HCT116 (cell line): ENCODE measurements at regions not wholly inside any gene's neighbourhood (a gene's known extent, or its start where the extent isn't known, plus 50 kb on each side); places are given as distances from the start of the nearest gene placed in this dataset.

Experiments
- ATAC-seq: fragments of 200-7000 bp; cut with Tn5 transposase; 2 replicates; pipeline ENCODE4 v1.9.1; 2020; ENCODE audit warnings: mild to moderate bottlenecking, moderate library complexity
- BruUV-seq: library from RNA; stranded (reverse); fragments of 400-500 nt; replicated peaks from 2 replicates; lab custom pipeline; 2021; lab: Mats Ljungman, UMichigan
- CTCF ChIA-PET: fragments of 300-600 bp; sonication (Branson Sonifier 250); formaldehyde crosslinking; loops from one replicate; lab custom pipeline; 2021; ENCODE audit warnings: antibody characterized with exemption; lab: Charles Lee
- POLR2A ChIA-PET: fragments of 300-600, 350-600 bp; sonication (Branson Sonifier 250); formaldehyde crosslinking; loops from one replicate; lab custom pipeline; 2021; ENCODE audit warnings: antibody characterized with exemption; lab: Charles Lee
- RAD21 ChIA-PET, 2 experiments: fragments of 300-600 bp; sonication (Branson Sonifier 250); formaldehyde crosslinking; loops; one replicate each; lab custom pipeline; 2023; ENCODE audit warnings: low total read pairs in 2 of 2; ENCODE audit not compliant: uncharacterized antibody in 2 of 2, unreplicated experiment in 2 of 2, low non-redundant PET in 1 of 2; lab: Charles Lee
- DNase-seq: peaks from one replicate; pipeline ENCODE4 v3.0.0-alpha.2; 2010; ENCODE audit warnings: low read depth, low spot score
- H2AFZ ChIP-seq: fragments of 200-600 bp; shearing (Covaris generic), sonication (generic); 2 replicates; pipeline ENCODE4 v1.6.1; 2017; ENCODE audit warnings: low read depth, mixed run types, mixed read lengths, antibody characterized with exemption, low read length; ENCODE audit not compliant: poor library complexity, severe bottlenecking
- H3K27ac ChIP-seq: 2 replicates; pipeline ENCODE4 v1.5.1; 2012; ENCODE audit warnings: low read depth, low read length
- H3K27me3 ChIP-seq: fragments of 200-600 bp; sonication (generic); 2 replicates; pipeline ENCODE4 v1.6.1; 2016; ENCODE audit warnings: mixed run types, low read length, mixed read lengths; ENCODE audit not compliant: insufficient read depth
- H3K36me3 ChIP-seq, 2 experiments: fragments of 200-500 bp in 1 of 2; fragments of 200-600 bp in 1 of 2; sonication (Bioruptor generic) in 1 of 2; sonication (generic) in 1 of 2; 2 replicates each; pipeline versions ENCODE4 v1.5.1 to v1.6.1; 2014 to 2016; ENCODE audit warnings: low read length in 2 of 2, inconsistent platforms in 1 of 2, mixed read lengths in 1 of 2, mixed run types in 1 of 2; ENCODE audit not compliant: insufficient read depth in 2 of 2, control insufficient read depth in 1 of 2
- H3K4me1 ChIP-seq, 2 experiments: fragments of 200-600 bp in 1 of 2; sonication (generic) in 1 of 2; 2 replicates each; pipeline versions ENCODE4 v1.5.1 to v1.6.1; 2012 to 2017; ENCODE audit warnings: low read length in 2 of 2, inconsistent platforms in 1 of 2, mild to moderate bottlenecking in 1 of 2, mixed read lengths in 1 of 2, mixed run types in 1 of 2, moderate library complexity in 1 of 2; ENCODE audit not compliant: insufficient read depth in 2 of 2, control insufficient read depth in 1 of 2
- H3K4me2 ChIP-seq: fragments of 200-600 bp; sonication (generic); 2 replicates; pipeline ENCODE4 v1.6.1; 2017; ENCODE audit warnings: mixed run types, low read length, mixed read lengths
- H3K4me3 ChIP-seq, 2 experiments: fragments of 200-600 bp in 1 of 2; sonication (generic) in 1 of 2; replicated peaks in 1 of 2; 2 replicates each; pipeline ENCODE4 v1.5.1; 2011 to 2016; ENCODE audit warnings: low read length in 2 of 2, control low read depth in 1 of 2, low read depth in 1 of 2, mild to moderate bottlenecking in 1 of 2, mixed read lengths in 1 of 2, mixed run types in 1 of 2
- H3K79me2 ChIP-seq: fragments of 200-600 bp; sonication (generic); 2 replicates; pipeline ENCODE4 v1.6.1; 2017; ENCODE audit warnings: mild to moderate bottlenecking, mixed run types, low read length, moderate library complexity, mixed read lengths; ENCODE audit not compliant: insufficient read depth
- H3K9ac ChIP-seq: fragments of 200-600 bp; sonication (generic); 2 replicates; pipeline ENCODE4 v1.6.1; 2016; ENCODE audit warnings: low read length, mixed read lengths
- H3K9me2 ChIP-seq: fragments of 200-600 bp; sonication (generic), shearing (Covaris generic); 2 replicates; pipeline ENCODE4 v1.6.1; 2017; ENCODE audit warnings: mixed run types, mild to moderate bottlenecking, moderate library complexity; ENCODE audit not compliant: insufficient read depth
- H3K9me3 ChIP-seq, 2 experiments: fragments of 200-500 bp in 1 of 2; fragments of 200-600 bp in 1 of 2; sonication (Bioruptor generic) in 1 of 2; sonication (generic) in 1 of 2; 2 replicates each; pipeline ENCODE4 v1.6.1; 2014 to 2017; ENCODE audit warnings: low read length in 2 of 2, mixed read lengths in 2 of 2, inconsistent platforms in 1 of 2, low read depth in 1 of 2, mild to moderate bottlenecking in 1 of 2, mixed run types in 1 of 2, moderate library complexity in 1 of 2; ENCODE audit not compliant: control insufficient read depth in 1 of 2, insufficient read depth in 1 of 2
- H4K20me1 ChIP-seq: fragments of 200-600 bp; sonication (generic), shearing (Covaris generic); 2 replicates; pipeline ENCODE4 v1.6.1; 2017; ENCODE audit warnings: mixed run types, mild to moderate bottlenecking, moderate library complexity; ENCODE audit not compliant: insufficient read depth
- CBX3 ChIP-seq: IDR thresholded peaks from 2 replicates; pipeline ENCODE4 v1.6.1; 2012; ENCODE audit warnings: low read depth
- ELF1 ChIP-seq: IDR thresholded peaks from 2 replicates; pipeline ENCODE4 v1.6.1; 2012; ENCODE audit warnings: low read depth, borderline replicate concordance
- EZH2 ChIP-seq: fragments of 200-600 bp; sonication (generic); IDR thresholded peaks from 2 replicates; pipeline ENCODE4 v1.6.1; 2017; ENCODE audit warnings: antibody characterized with exemption, mixed run types
- EZH2phosphoT487 ChIP-seq: fragments of 200-600 bp; IDR thresholded peaks from 2 replicates; pipeline ENCODE4 v1.6.1; 2018; ENCODE audit warnings: antibody characterized with exemption, borderline replicate concordance
- FOSL1 ChIP-seq: IDR thresholded peaks from 2 replicates; pipeline ENCODE4 v1.6.1; 2012; ENCODE audit warnings: low read depth
- JUND ChIP-seq: IDR thresholded peaks from 2 replicates; pipeline ENCODE4 v1.6.1; 2012
- POLR2A ChIP-seq: IDR thresholded peaks from 2 replicates; pipeline ENCODE4 v1.7.0; 2011; ENCODE audit warnings: borderline replicate concordance; ENCODE audit not compliant: insufficient read depth, insufficient read length; ENCODE audit errors: extremely low read depth
- SRF ChIP-seq: IDR thresholded peaks from 2 replicates; pipeline ENCODE4 v1.6.1; 2012; ENCODE audit warnings: low read depth
- TCF7L2 ChIP-seq: IDR thresholded peaks from 2 replicates; pipeline ENCODE4 v1.7.0; 2011; ENCODE audit warnings: borderline replicate concordance, inconsistent platforms; ENCODE audit not compliant: insufficient read depth, insufficient read length; ENCODE audit errors: extremely low read depth
- ZFX ChIP-seq: fragments of 450-650 bp; IDR thresholded peaks from 2 replicates; pipeline ENCODE4 v1.6.1; 2017
- ZNF274 ChIP-seq: fragments of 200-500 bp; sonication (Bioruptor generic); IDR thresholded peaks from 2 replicates; pipeline ENCODE4 v1.6.1; 2014; ENCODE audit warnings: mild to moderate bottlenecking, low read depth, low read length, inconsistent platforms
- intact Hi-C: fragments of 100-400 bp; cut with micrococcal nuclease; formaldehyde crosslinking; loops from 2 replicates; pipeline ENCODE4 v1.10.0; 2022
- TF ChIP-seq, protein P1 (sequence below): IDR thresholded peaks from 2 replicates; pipeline ENCODE4 v1.6.1; 2012
- TF ChIP-seq, protein P2 (sequence below): IDR thresholded peaks from 2 replicates; pipeline ENCODE4 v1.6.1; 2011; ENCODE audit warnings: mild to moderate bottlenecking, low read length, moderate library complexity; ENCODE audit not compliant: insufficient replicate concordance; ENCODE audit errors: extremely low read depth

DNA sequence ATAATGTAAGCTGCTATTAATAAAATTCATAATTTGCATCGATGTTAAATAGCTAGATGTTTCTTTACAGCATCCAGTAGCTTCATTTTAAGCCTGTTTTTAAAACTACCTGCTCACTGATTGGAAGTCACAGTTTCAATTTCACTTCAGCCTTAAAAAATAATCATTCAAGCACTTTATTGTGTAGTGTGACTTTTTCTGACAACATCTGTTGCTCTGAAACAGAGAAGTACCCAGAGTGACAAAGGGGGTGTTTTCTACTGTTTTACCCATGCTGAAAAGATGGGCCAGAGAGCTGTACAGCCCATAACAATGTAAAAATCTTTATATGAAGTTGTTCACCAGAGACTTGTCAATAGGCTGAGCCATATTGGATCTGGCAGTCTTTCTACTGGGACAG lies 437.2 kb downstream of the MDFIC start:
- Histone ChIP-seq H3K4me3 (no peak overlapping the region), H4K20me1 (no peaks in the 10 kb centered on the region), H2AFZ (no peak overlapping the region), H3K27ac (no peak overlapping the region), H3K36me3 (no peaks in the 10 kb centered on the region), H3K4me2 (no peak overlapping the region), H3K4me1 (no peaks in the 10 kb centered on the region), H3K27me3 (no peaks in the 10 kb centered on the region), H3K9me3 (no peaks in the 10 kb centered on the region), H3K9ac (no peak overlapping the region), H3K79me2 (no peaks in the 10 kb centered on the region), H3K9me2 (no peaks in the 10 kb centered on the region; the same call in 1 of the 2 replicates)
- ATAC-seq, result no peak
- POLR2A ChIA-PET, result no interaction called here
- RAD21 ChIA-PET, result no interaction called here
- TF ChIP-seq FOSL1, result no peak
- TF ChIP-seq EZH2, result no peak
- TF ChIP-seq JUND, result no peak
- no peak for TF ChIP-seq ZFX
- no peak for TF ChIP-seq TCF7L2
- TF ChIP-seq, protein P1, sequence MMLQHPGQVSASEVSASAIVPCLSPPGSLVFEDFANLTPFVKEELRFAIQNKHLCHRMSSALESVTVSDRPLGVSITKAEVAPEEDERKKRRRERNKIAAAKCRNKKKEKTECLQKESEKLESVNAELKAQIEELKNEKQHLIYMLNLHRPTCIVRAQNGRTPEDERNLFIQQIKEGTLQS, result no peak
- TF ChIP-seq SRF, result no peak
- no peak for TF ChIP-seq EZH2phosphoT487
- no peak for DNase-seq
- no TSS peak for BruUV-seq
- CTCF ChIA-PET, result interaction anchor here (0.6 to 1.5 kb wide), 2 partner anchors 13 to 323 kb away, joined by 3 read pairs; no protein-coding TSS in a partner anchor
- intact Hi-C loops, result loop anchor here (10.0 kb wide), 2 partner anchors 264 to 494 kb away; no protein-coding TSS in a partner anchor

DNA sequence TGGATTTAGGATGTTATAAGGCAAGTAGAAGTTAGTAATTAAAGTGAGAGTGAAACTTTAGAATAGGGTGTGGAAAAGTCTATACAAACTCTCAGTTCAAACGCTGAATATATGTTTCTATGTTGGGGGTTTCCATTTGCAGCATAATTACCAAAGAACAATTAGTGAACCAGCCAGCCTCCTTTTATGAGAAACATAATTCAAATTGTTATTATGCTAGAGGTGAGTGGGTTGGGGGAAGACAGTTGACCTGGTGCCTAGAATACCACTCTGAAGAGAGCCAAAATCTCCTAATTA lies 435.8 kb downstream of the MDFIC start:
- intact Hi-C loops, result loop anchor here (10.0 kb wide), 2 partner anchors 263 to 493 kb away; no protein-coding TSS in a partner anchor

More for the DNA sequence above, 435.8 kb downstream of the MDFIC start:
- Histone ChIP-seq H3K27me3 (no peaks in the 10 kb centered on the region), H3K9me3 (no peaks in the 10 kb centered on the region), H3K9me2 (no peaks in the 10 kb centered on the region; the same call in 1 of the 2 replicates), H3K4me3 (no peak overlapping the region), H3K27ac (no peak overlapping the region), H3K4me1 (no peaks in the 10 kb centered on the region), H2AFZ (no peak overlapping the region), H3K9ac (no peak overlapping the region), H3K79me2 (no peaks in the 10 kb centered on the region), H3K36me3 (no peaks in the 10 kb centered on the region), H3K4me2 (no peak overlapping the region), H4K20me1 (no peaks in the 10 kb centered on the region)
- no peak for ATAC-seq
- TF ChIP-seq, protein P2, sequence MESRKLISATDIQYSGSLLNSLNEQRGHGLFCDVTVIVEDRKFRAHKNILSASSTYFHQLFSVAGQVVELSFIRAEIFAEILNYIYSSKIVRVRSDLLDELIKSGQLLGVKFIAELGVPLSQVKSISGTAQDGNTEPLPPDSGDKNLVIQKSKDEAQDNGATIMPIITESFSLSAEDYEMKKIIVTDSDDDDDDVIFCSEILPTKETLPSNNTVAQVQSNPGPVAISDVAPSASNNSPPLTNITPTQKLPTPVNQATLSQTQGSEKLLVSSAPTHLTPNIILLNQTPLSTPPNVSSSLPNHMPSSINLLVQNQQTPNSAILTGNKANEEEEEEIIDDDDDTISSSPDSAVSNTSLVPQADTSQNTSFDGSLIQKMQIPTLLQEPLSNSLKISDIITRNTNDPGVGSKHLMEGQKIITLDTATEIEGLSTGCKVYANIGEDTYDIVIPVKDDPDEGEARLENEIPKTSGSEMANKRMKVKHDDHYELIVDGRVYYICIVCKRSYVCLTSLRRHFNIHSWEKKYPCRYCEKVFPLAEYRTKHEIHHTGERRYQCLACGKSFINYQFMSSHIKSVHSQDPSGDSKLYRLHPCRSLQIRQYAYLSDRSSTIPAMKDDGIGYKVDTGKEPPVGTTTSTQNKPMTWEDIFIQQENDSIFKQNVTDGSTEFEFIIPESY, result no peak
- TF ChIP-seq ZNF274, result no peak
- no peak for TF ChIP-seq ELF1
- no peak for TF ChIP-seq POLR2A
- no peak for TF ChIP-seq CBX3
- no peak for TF ChIP-seq TCF7L2
- CTCF ChIA-PET, result interaction anchor here (0.6 to 1.5 kb wide), 2 partner anchors 14 to 368 kb away, joined by 3 read pairs; no protein-coding TSS in a partner anchor
- no TSS peak for BruUV-seq
- RAD21 ChIA-PET, result no interaction called here
- no peak for DNase-seq
- POLR2A ChIA-PET, result no interaction called here
